ENCODE measurements at regions not wholly inside any gene's neighbourhood (a gene's known extent, or its start where the extent isn't known, plus 50 kb on each side); places are given as distances from the start of the nearest gene placed in this dataset.

DNA sequence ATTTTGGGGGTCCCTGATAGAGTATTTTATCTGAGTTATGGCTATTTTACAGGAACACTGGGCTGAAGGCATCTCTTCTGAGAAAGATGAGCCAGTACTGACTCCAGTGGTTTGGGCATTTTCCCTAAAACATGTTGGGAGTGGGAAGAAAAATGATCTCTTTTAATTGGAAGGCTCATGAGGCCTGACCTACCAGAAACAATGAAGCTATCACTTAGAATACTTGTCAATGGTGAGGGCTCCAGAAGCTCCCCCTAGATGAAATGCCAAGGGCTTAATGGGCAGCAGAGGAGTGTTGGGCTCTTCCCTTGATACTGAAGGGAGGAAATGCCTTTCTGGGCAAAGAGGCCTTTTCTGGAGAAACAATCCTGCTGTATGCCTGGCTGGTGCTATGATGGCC lies 63.5 kb upstream of the BDNF start:
- Histone ChIP-seq H3K27me3 (ENCODE audit: control insufficient read depth in 3 of 3, insufficient read depth in 3 of 3, low read length in 3 of 3) (no peaks in the 10 kb centered on the region), H3K27ac (ENCODE audit: low read depth in 1 of 3, low read length in 2 of 3) (no peak overlapping the region), H3K4me1 (ENCODE audit: control insufficient read depth in 3 of 3, insufficient read depth in 2 of 3, low read depth in 1 of 3, low read length in 2 of 3) (no peaks in the 10 kb centered on the region), H3K9me3 (ENCODE audit: control insufficient read depth in 2 of 2, insufficient read depth in 1 of 2, low read depth in 1 of 2, low read length in 1 of 2) (no peaks in the 10 kb centered on the region), H3K4me3 (ENCODE audit: low read depth in 1 of 3, low read length in 3 of 3) (no peak overlapping the region), H3K36me3 (ENCODE audit: control insufficient read depth in 3 of 3, insufficient read depth in 2 of 3, low read depth in 1 of 3, low read length in 3 of 3) (no peaks in the 10 kb centered on the region)
- DNase-seq (no peak), FAIRE-seq (no peak)

- DNase-seq (no peak), FAIRE-seq (no peak)
- no peaks in the 10 kb centered on the region for H3K9me3 ChIP-seq (ENCODE audit: control insufficient read depth in 2 of 2, insufficient read depth in 1 of 2, low read depth in 1 of 2, low read length in 1 of 2)
- no peak overlapping the region for H3K27ac ChIP-seq (ENCODE audit: low read depth in 1 of 3, low read length in 2 of 3)
- no peak overlapping the region for H3K4me3 ChIP-seq (ENCODE audit: low read depth in 1 of 3, low read length in 3 of 3)
- WGBS, 3 donors: 87 to 89% (median 88%) methylated on average over 6 of the region's 6 CpGs
- H3K36me3 ChIP-seq (ENCODE audit: control insufficient read depth in 3 of 3, insufficient read depth in 2 of 3, low read depth in 1 of 3, low read length in 3 of 3): no peaks in the 10 kb centered on the region
- H3K27me3 ChIP-seq (ENCODE audit: control insufficient read depth in 3 of 3, insufficient read depth in 3 of 3, low read length in 3 of 3): no peaks in the 10 kb centered on the region
- H3K4me1 ChIP-seq (ENCODE audit: control insufficient read depth in 3 of 3, insufficient read depth in 2 of 3, low read depth in 1 of 3, low read length in 2 of 3): no peaks in the 10 kb centered on the region
Observed at GRCh38 chr11:27761356-27761755, 61.1 kb upstream of the BDNF start.

GRCh38 chr11:27757953-27758352 lies 57.7 kb upstream of the BDNF start:
- WGBS, 3 donors: 68 to 71% (median 69%) methylated on average over 2 of the region's 2 CpGs
- FAIRE-seq (no peak), DNase-seq (no peak)
- H3K36me3 ChIP-seq (ENCODE audit: control insufficient read depth in 3 of 3, insufficient read depth in 2 of 3, low read depth in 1 of 3, low read length in 3 of 3): no peaks in the 10 kb centered on the region
- H3K4me1 ChIP-seq (ENCODE audit: control insufficient read depth in 3 of 3, insufficient read depth in 2 of 3, low read depth in 1 of 3, low read length in 2 of 3): no peaks in the 10 kb centered on the region
- H3K27me3 ChIP-seq (ENCODE audit: control insufficient read depth in 3 of 3, insufficient read depth in 3 of 3, low read length in 3 of 3): no peaks in the 10 kb centered on the region
- no peaks in the 10 kb centered on the region for H3K9me3 ChIP-seq (ENCODE audit: control insufficient read depth in 2 of 2, insufficient read depth in 1 of 2, low read depth in 1 of 2, low read length in 1 of 2)
- no peak overlapping the region for H3K27ac ChIP-seq (ENCODE audit: low read depth in 1 of 3, low read length in 2 of 3)
- H3K4me3 ChIP-seq (ENCODE audit: low read depth in 1 of 3, low read length in 3 of 3): no peak overlapping the region

- Histone ChIP-seq H3K27ac (ENCODE audit: low read depth in 1 of 3, low read length in 2 of 3) (no peak overlapping the region), H3K36me3 (ENCODE audit: control insufficient read depth in 3 of 3, insufficient read depth in 2 of 3, low read depth in 1 of 3, low read length in 3 of 3) (no peaks in the 10 kb centered on the region), H3K9me3 (ENCODE audit: control insufficient read depth in 2 of 2, insufficient read depth in 1 of 2, low read depth in 1 of 2, low read length in 1 of 2) (no peaks in the 10 kb centered on the region), H3K27me3 (ENCODE audit: control insufficient read depth in 3 of 3, insufficient read depth in 3 of 3, low read length in 3 of 3) (no peaks in the 10 kb centered on the region), H3K4me3 (ENCODE audit: low read depth in 1 of 3, low read length in 3 of 3) (no peak overlapping the region), H3K4me1 (ENCODE audit: control insufficient read depth in 3 of 3, insufficient read depth in 2 of 3, low read depth in 1 of 3, low read length in 2 of 3) (no peaks in the 10 kb centered on the region)
- FAIRE-seq (no peak), DNase-seq (no peak)
- WGBS, 3 donors: 60 to 73% (median 65%) methylated on average over 13 of the region's 13 CpGs
Observed at GRCh38 chr11:27754035-27755017, 54.1 kb upstream of the BDNF start.

Data from small intestine (tissue), 7 donors.